ENCODE measurements at regions not wholly inside any gene's neighbourhood (a gene's known extent, or its start where the extent isn't known, plus 50 kb on each side); places are given as distances from the start of the nearest gene placed in this dataset.

GRCh38 chr3:74845081-74845480 lies 230.6 kb upstream of the CNTN3 start:
- Histone ChIP-seq H3K9ac (ENCODE audit: extremely low read depth, insufficient read length, low read length) (no peak overlapping the region), H3K4me2 (ENCODE audit: insufficient read depth, insufficient read length, low read length) (no peak overlapping the region), H3K27ac (ENCODE audit: insufficient read length, low read depth, low read length) (no peak overlapping the region), H3T11ph (ENCODE audit: low read length) (no peak overlapping the region), H3K14ac (ENCODE audit: insufficient read depth, low read length) (no peak overlapping the region), H3K27me3 (ENCODE audit: insufficient read depth, low read length) (no peaks in the 10 kb centered on the region), H2BK20ac (ENCODE audit: low read depth, low read length, poor library complexity, severe bottlenecking) (no peak overlapping the region), H3K23ac (ENCODE audit: insufficient read length, low read depth, low read length) (no peak overlapping the region), H3K79me2 (ENCODE audit: insufficient read depth, low read length) (no peaks in the 10 kb centered on the region), H3K23me2 (ENCODE audit: insufficient read length, low read depth, low read length, poor library complexity, severe bottlenecking) (no peaks in the 10 kb centered on the region), H4K8ac (replicated peaks; ENCODE audit: insufficient read length, low read depth, low read length) (no peak overlapping the region), H2BK5ac (ENCODE audit: insufficient read length, low read length) (no peak overlapping the region), H3K18ac (ENCODE audit: insufficient read length, low read depth, low read length) (no peak overlapping the region), H3K9me3 (ENCODE audit: control insufficient read depth, low read depth, low read length) (no peaks in the 10 kb centered on the region), H3K4me1 (ENCODE audit: insufficient read depth, low read length) (no peaks in the 10 kb centered on the region; the same call in 1 of the 2 replicates), H2BK15ac (ENCODE audit: low read depth, low read length) (no peak overlapping the region), H4K20me1 (ENCODE audit: control insufficient read depth, insufficient read depth, insufficient read length) (no peaks in the 10 kb centered on the region), H3K79me1 (ENCODE audit: insufficient read depth, low read depth, low read length, poor library complexity, severe bottlenecking) (no peaks in the 10 kb centered on the region), H2BK120ac (ENCODE audit: low read depth, low read length, poor library complexity, severe bottlenecking) (no peak overlapping the region), H2AK5ac (ENCODE audit: insufficient read length, low read length) (no peak overlapping the region), H3K56ac (ENCODE audit: insufficient read length, low read depth, low read length) (no peak overlapping the region), H2BK12ac (ENCODE audit: insufficient read length, low read depth, low read length) (no peak overlapping the region), H2AFZ (ENCODE audit: low read length) (no peak overlapping the region), H4K91ac (ENCODE audit: insufficient read length, low read depth, low read length) (no peak overlapping the region), H3K4ac (ENCODE audit: low read depth, low read length) (no peak overlapping the region), H4K5ac (ENCODE audit: insufficient read length, low read depth, low read length) (no peak overlapping the region)
- Mint-ChIP-seq H3K36me3 (ENCODE audit: insufficient read depth in 1 of 3, low read depth in 3 of 3) (no peaks in the 10 kb centered on the region), H3K4me3 (no peak overlapping the region), H3K4me1 (peaks cover 7 to 8% of the 10 kb centered on the region in 2 experiments; a peak in 3 of 4 replicates), H3K27ac (no peak overlapping the region), H3K9me3 (no peaks in the 10 kb centered on the region), H3K27me3 (ENCODE audit: low read depth) (no peaks in the 10 kb centered on the region)
- DNase-seq = no peak
- no CpG with 5 or more reads among the region's 1 CpG for WGBS (ENCODE audit: extremely low coverage, insufficient read length, low lambda C conversion rate)
- no peak for TF ChIP-seq CTCF (conservative IDR thresholded peaks at IDR 0.05)

Data from H9 (cell line).